Activated T-cell treated with anti-CD3 and anti-CD28 coated beads, Interleukin-2, amount 50 U/mL, for 48 hours (primary cell): ENCODE measurements at regions not wholly inside any gene's neighbourhood (a gene's known extent, or its start where the extent isn't known, plus 50 kb on each side); places are given as distances from the start of the nearest gene placed in this dataset.
"Not testable (repeated sequence)": the region's sequence is repeated elsewhere in the genome, so short reads cannot be mapped to it uniquely, and the experiment has no call there.

Experiments
- DNase-seq, 2 experiments: peaks; one replicate each; pipeline ENCODE4 v3.0.0-alpha.2; 2020

GRCh38 chr14:106518054-106518943, 991.9 kb downstream of the TMEM121 start:
- peak; percentile 90 for DNase-seq

- DNase-seq = not testable (repeated sequence)
These were observed 995.7 kb downstream of the TMEM121 start for GRCh38 chr14:106522118-106522517.

- no peak for DNase-seq
These were observed 996.6 kb downstream of the TMEM121 start for GRCh38 chr14:106522990-106523389.

- no peak for DNase-seq
These were observed 1002.3 kb downstream of the TMEM121 start for GRCh38 chr14:106528717-106529116.

GRCh38 chr14:106530031-106530422, 1003.6 kb downstream of the TMEM121 start:
- DNase-seq = no peak

- DNase-seq = peak; percentile 70 to 75
These were observed 1004.2 kb downstream of the TMEM121 start for GRCh38 chr14:106530423-106531107.

GRCh38 chr14:106537597-106537996, 1011.2 kb downstream of the TMEM121 start:
- DNase-seq = peak; percentile 27 to 38

GRCh38 chr14:106538201-106538600, 1011.8 kb downstream of the TMEM121 start:
- DNase-seq = no peak

GRCh38 chr14:106547735-106548434, 1021.5 kb downstream of the TMEM121 start:
- no peak for DNase-seq

GRCh38 chr14:106549064-106549463, 1022.7 kb downstream of the TMEM121 start:
- no peak for DNase-seq

- no peak for DNase-seq
These were observed 1024.9 kb downstream of the TMEM121 start for GRCh38 chr14:106551265-106551664.

- DNase-seq = not testable (repeated sequence)
These were observed 1029.8 kb downstream of the TMEM121 start for GRCh38 chr14:106556211-106556610.

GRCh38 chr14:106556665-106557289, 1030.4 kb downstream of the TMEM121 start:
- peak; percentile 88 to 90 for DNase-seq

GRCh38 chr14:106562451-106562850, 1036.1 kb downstream of the TMEM121 start:
- DNase-seq = no peak

GRCh38 chr14:106564058-106564643, 1037.8 kb downstream of the TMEM121 start:
- peak; percentile 82 to 84 for DNase-seq

- no peak for DNase-seq
These were observed 1052.1 kb downstream of the TMEM121 start for GRCh38 chr14:106578481-106578880.

- no peak for DNase-seq
These were observed 1052.7 kb downstream of the TMEM121 start for GRCh38 chr14:106579084-106579483.

GRCh38 chr14:106585692-106586091, 1059.3 kb downstream of the TMEM121 start:
- no peak for DNase-seq

- peak; percentile 82 to 84 for DNase-seq
These were observed 1059.8 kb downstream of the TMEM121 start for GRCh38 chr14:106586098-106586704.

- not testable (repeated sequence) for DNase-seq
These were observed 1065.2 kb downstream of the TMEM121 start for GRCh38 chr14:106591539-106591938.

- peak; percentile 81 to 83 for DNase-seq
These were observed 1065.9 kb downstream of the TMEM121 start for GRCh38 chr14:106592115-106592852.
